Endothelial cell of umbilical vein (primary cell): ENCODE measurements at regions not wholly inside any gene's neighbourhood (a gene's known extent, or its start where the extent isn't known, plus 50 kb on each side); places are given as distances from the start of the nearest gene placed in this dataset.

Experiments used
- BruUV-seq: library from RNA; stranded (reverse); fragments of 400-500 nt; replicated peaks from 2 replicates; lab custom pipeline; 2021; lab: Mats Ljungman, UMichigan
- CTCF ChIA-PET: fragments of 300-600, 350-600 bp; sonication (Branson Sonifier 250); formaldehyde crosslinking; loops from one replicate; lab custom pipeline; 2021; ENCODE audit warnings: antibody characterized with exemption, inconsistent platforms; lab: Charles Lee
- POLR2A ChIA-PET: fragments of 300-600, 350-600 bp; sonication (Branson Sonifier 250); formaldehyde crosslinking; loops from one replicate; lab custom pipeline; 2021; ENCODE audit warnings: antibody characterized with exemption, inconsistent platforms; lab: Charles Lee
- DNase-seq: peaks from one replicate; pipeline ENCODE4 v3.0.0-alpha.2; 2011; ENCODE audit warnings: low read depth, low spot score
- FAIRE-seq: peaks from 2 replicates; lab custom pipeline; 2011; peaks lifted over from hg19 to GRCh38; lab: Jason Lieb, UNC
- H2AFZ ChIP-seq: 2 replicates; pipeline ENCODE4 v1.6.0; 2012; ENCODE audit warnings: low read depth, low read length, control low read depth, inconsistent platforms
- H3K27ac ChIP-seq: 2 replicates; pipeline ENCODE4 v1.5.1; 2011; ENCODE audit warnings: low read depth, mild to moderate bottlenecking, control low read depth, low read length, moderate library complexity; ENCODE audit not compliant: insufficient read depth
- H3K27me3 ChIP-seq, 2 experiments: 2 replicates each; pipeline versions ENCODE4 v1.6.0 to v1.6.1; 2011; ENCODE audit warnings: low read length in 2 of 2, mixed read lengths in 1 of 2; ENCODE audit not compliant: control insufficient read depth in 2 of 2, insufficient read depth in 2 of 2
- H3K36me3 ChIP-seq, 2 experiments: 2 replicates in 1 of 2; 3 replicates in 1 of 2; pipeline ENCODE4 v1.5.1; 2011; ENCODE audit warnings: low read length in 2 of 2, mild to moderate bottlenecking in 1 of 2, moderate library complexity in 1 of 2; ENCODE audit not compliant: control insufficient read depth in 2 of 2, insufficient read depth in 2 of 2; ENCODE audit errors: extremely low read depth in 1 of 2
- H3K4me1 ChIP-seq: 3 replicates; pipeline ENCODE4 v1.5.1; 2011; ENCODE audit warnings: mild to moderate bottlenecking, low read length; ENCODE audit not compliant: control insufficient read depth, insufficient read depth; ENCODE audit errors: extremely low read depth
- H3K4me2 ChIP-seq: 2 replicates; pipeline ENCODE4 v1.6.1; 2011; ENCODE audit warnings: low read length, control low read depth, mixed read lengths; ENCODE audit not compliant: insufficient read depth
- H3K4me3 ChIP-seq, 3 experiments: fragments of 200-600 bp in 1 of 3; sonication (generic), shearing (Covaris generic) in 1 of 3; replicated peaks in 1 of 3; 2 replicates each; pipeline ENCODE4 v1.5.1; 2011 to 2016; ENCODE audit warnings: control low read depth in 3 of 3, low read length in 3 of 3, mild to moderate bottlenecking in 2 of 3, inconsistent platforms in 1 of 3, low read depth in 1 of 3, moderate library complexity in 1 of 3; ENCODE audit not compliant: insufficient read depth in 1 of 3
- H3K79me2 ChIP-seq: 2 replicates; pipeline ENCODE4 v1.6.0; 2012; ENCODE audit warnings: low read length, inconsistent platforms; ENCODE audit not compliant: control insufficient read depth, insufficient read depth
- H3K9ac ChIP-seq: replicated peaks from 2 replicates; pipeline ENCODE3; 2011; ENCODE audit warnings: low read length, control low read depth; ENCODE audit not compliant: insufficient read depth; ENCODE audit errors: extremely low read depth
- H3K9me1 ChIP-seq: replicated peaks from 3 replicates; pipeline ENCODE4 v1.6.0; 2011; ENCODE audit warnings: mild to moderate bottlenecking, low read length; ENCODE audit not compliant: control insufficient read depth, insufficient read depth; ENCODE audit errors: extremely low read depth
- H3K9me3 ChIP-seq: replicated peaks from 2 replicates; pipeline ENCODE4 v1.5.1; 2012; ENCODE audit warnings: low read length, inconsistent platforms; ENCODE audit not compliant: control insufficient read depth, insufficient read depth
- H4K20me1 ChIP-seq: replicated peaks from 2 replicates; pipeline ENCODE3; 2011; ENCODE audit warnings: mild to moderate bottlenecking, low read length; ENCODE audit not compliant: control insufficient read depth, insufficient read depth; ENCODE audit errors: extremely low read depth
- EZH2 ChIP-seq: IDR thresholded peaks from 2 replicates; pipeline ENCODE4 v1.6.1; 2012; ENCODE audit warnings: borderline replicate concordance, low read depth, mild to moderate bottlenecking, moderate library complexity, low read length, inconsistent platforms; ENCODE audit not compliant: severe bottlenecking
- FOS ChIP-seq: IDR thresholded peaks from 2 replicates; pipeline ENCODE4 v1.6.1; 2011; ENCODE audit warnings: mild to moderate bottlenecking, low read length, moderate library complexity, borderline replicate concordance; ENCODE audit not compliant: insufficient read depth
- GATA2 ChIP-seq: IDR thresholded peaks from 2 replicates; pipeline ENCODE4 v1.7.0; 2011; ENCODE audit warnings: low read depth, mild to moderate bottlenecking, moderate library complexity, mixed read lengths, low read length; ENCODE audit not compliant: insufficient read length, insufficient read depth
- JUN ChIP-seq: IDR thresholded peaks from 2 replicates; pipeline ENCODE4 v1.6.1; 2011; ENCODE audit warnings: borderline replicate concordance, low read depth; ENCODE audit not compliant: insufficient read length, insufficient read depth
- MYC ChIP-seq: IDR thresholded peaks from one replicate; pipeline ENCODE4 v1.6.1; 2011; ENCODE audit warnings: mild to moderate bottlenecking, low read depth, low read length
- POLR2A ChIP-seq: IDR thresholded peaks from 2 replicates; pipeline ENCODE4 v1.6.1; 2012; ENCODE audit warnings: low read depth, mild to moderate bottlenecking, control low read depth, low read length
- POLR2AphosphoS5 ChIP-seq: IDR thresholded peaks from 2 replicates; pipeline ENCODE4 v1.6.1; 2012; ENCODE audit warnings: low read depth, mild to moderate bottlenecking, control low read depth, low read length, moderate library complexity; ENCODE audit not compliant: insufficient read depth
- dilution Hi-C: fragments of 300-500 bp; cut with MboI; formaldehyde crosslinking; loops from one replicate; pipeline ENCODE4 v1.15.0; 2019; ENCODE audit warnings: low sequenced_read_pairs; ENCODE audit not compliant: extremely low pct_ligation_motif_present
- intact Hi-C: fragments of 100-400 bp; cut with micrococcal nuclease; formaldehyde crosslinking; loops from one replicate; pipeline ENCODE4 v1.10.0; 2022
- TF ChIP-seq, protein P1 (sequence below), 2 donors: IDR thresholded peaks; 1 replicate in 1 of 2; 2 replicates in 1 of 2; pipeline ENCODE4 v1.5.1; 2011; ENCODE audit warnings: low read length in 2 of 2, mild to moderate bottlenecking in 2 of 2, moderate library complexity in 2 of 2, control low read depth in 1 of 2, inconsistent platforms in 1 of 2, low read depth in 1 of 2; ENCODE audit not compliant: insufficient read depth in 1 of 2; ENCODE audit errors: extremely low read depth in 1 of 2
- TF ChIP-seq, protein P2 (sequence below): IDR thresholded peaks from 2 replicates; pipeline ENCODE4 v1.6.1; 2011; ENCODE audit not compliant: insufficient read depth, insufficient read length

DNA sequence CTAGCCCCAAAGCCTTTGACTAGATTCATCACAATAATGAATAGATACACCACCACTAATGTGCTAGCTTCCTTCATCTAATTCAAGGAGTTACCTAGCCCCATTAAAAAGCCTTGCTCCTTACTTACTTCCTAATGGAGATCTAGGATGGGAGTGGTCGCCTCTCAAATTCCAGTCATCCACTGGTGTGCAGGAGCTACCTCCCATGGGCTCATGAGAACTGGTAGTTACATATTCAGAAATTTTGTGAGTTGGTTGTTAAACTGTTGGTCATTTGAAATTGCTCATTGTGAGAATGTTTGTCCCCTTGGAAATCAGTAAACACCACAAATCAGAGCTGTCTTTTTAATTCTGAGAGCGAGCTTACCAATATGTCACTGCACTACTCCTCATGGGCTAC is 91.7 kb upstream of the GDNF start:
- Histone ChIP-seq H4K20me1 (no peaks in the 10 kb centered on the region), H3K9ac (no peak overlapping the region), H3K4me3 (no peak overlapping the region), H3K4me1 (no peaks in the 10 kb centered on the region), H3K79me2 (no peaks in the 10 kb centered on the region), H3K4me2 (no peak overlapping the region), H2AFZ (no peak overlapping the region), H3K9me3 (no peaks in the 10 kb centered on the region), H3K27ac (no peak overlapping the region), H3K36me3 (no peaks in the 10 kb centered on the region), H3K27me3 (no peaks in the 10 kb centered on the region), H3K9me1 (no peaks in the 10 kb centered on the region)
- DNase-seq (no peak), FAIRE-seq (no peak)
- CTCF ChIA-PET, result no interaction called here
- POLR2A ChIA-PET, result no interaction called here
- no TSS peak for BruUV-seq
- intact Hi-C loops, result no loop called here
- TF ChIP-seq POLR2AphosphoS5 (no peak), POLR2A (no peak), GATA2 (no peak), EZH2 (no peak), FOS (no peak), JUN (no peak), MYC (no peak)
- TF ChIP-seq, protein P1, sequence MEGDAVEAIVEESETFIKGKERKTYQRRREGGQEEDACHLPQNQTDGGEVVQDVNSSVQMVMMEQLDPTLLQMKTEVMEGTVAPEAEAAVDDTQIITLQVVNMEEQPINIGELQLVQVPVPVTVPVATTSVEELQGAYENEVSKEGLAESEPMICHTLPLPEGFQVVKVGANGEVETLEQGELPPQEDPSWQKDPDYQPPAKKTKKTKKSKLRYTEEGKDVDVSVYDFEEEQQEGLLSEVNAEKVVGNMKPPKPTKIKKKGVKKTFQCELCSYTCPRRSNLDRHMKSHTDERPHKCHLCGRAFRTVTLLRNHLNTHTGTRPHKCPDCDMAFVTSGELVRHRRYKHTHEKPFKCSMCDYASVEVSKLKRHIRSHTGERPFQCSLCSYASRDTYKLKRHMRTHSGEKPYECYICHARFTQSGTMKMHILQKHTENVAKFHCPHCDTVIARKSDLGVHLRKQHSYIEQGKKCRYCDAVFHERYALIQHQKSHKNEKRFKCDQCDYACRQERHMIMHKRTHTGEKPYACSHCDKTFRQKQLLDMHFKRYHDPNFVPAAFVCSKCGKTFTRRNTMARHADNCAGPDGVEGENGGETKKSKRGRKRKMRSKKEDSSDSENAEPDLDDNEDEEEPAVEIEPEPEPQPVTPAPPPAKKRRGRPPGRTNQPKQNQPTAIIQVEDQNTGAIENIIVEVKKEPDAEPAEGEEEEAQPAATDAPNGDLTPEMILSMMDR (IDR thresholded peaks at IDR 0.05; ENCODE audit: extremely low read depth in 1 of 2, insufficient read depth in 1 of 2, low read depth in 1 of 2, low read length in 2 of 2), result no peak
- TF ChIP-seq, protein P2, sequence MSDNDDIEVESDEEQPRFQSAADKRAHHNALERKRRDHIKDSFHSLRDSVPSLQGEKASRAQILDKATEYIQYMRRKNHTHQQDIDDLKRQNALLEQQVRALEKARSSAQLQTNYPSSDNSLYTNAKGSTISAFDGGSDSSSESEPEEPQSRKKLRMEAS, result no peak
- dilution Hi-C loops, result no loop called here
